H9 (cell line): ENCODE measurements at regions not wholly inside any gene's neighbourhood (a gene's known extent, or its start where the extent isn't known, plus 50 kb on each side); places are given as distances from the start of the nearest gene placed in this dataset.
A peak's percentile ranks its signal among the peaks of the same experiment; 100 is the strongest.

Experiments used
- DNase-seq: peaks from one replicate; pipeline ENCODE4 v3.0.0-alpha.2; 2017
- H2AFZ ChIP-seq: one replicate; pipeline ENCODE4 v1.6.1; 2013; ENCODE audit warnings: mild to moderate bottlenecking, low read length, control low read depth, moderate library complexity
- H2AK5ac ChIP-seq: 2 replicates; pipeline ENCODE4 v1.6.1; 2013; ENCODE audit warnings: low read length, control low read depth, mixed read lengths; ENCODE audit not compliant: insufficient read length
- H2BK120ac ChIP-seq: one replicate; pipeline ENCODE4 v1.6.1; 2013; ENCODE audit warnings: low read depth, mild to moderate bottlenecking, low read length, control low read depth, inconsistent platforms; ENCODE audit not compliant: poor library complexity, severe bottlenecking
- H2BK12ac ChIP-seq: 2 replicates; pipeline ENCODE4 v1.6.1; 2013; ENCODE audit warnings: low read length, control low read depth, mixed read lengths, low read depth; ENCODE audit not compliant: insufficient read length
- H2BK15ac ChIP-seq: 2 replicates; pipeline ENCODE4 v1.6.1; 2013; ENCODE audit warnings: low read depth, low read length, control low read depth
- H2BK20ac ChIP-seq: one replicate; pipeline ENCODE4 v1.6.1; 2013; ENCODE audit warnings: low read depth, mild to moderate bottlenecking, low read length, control low read depth, inconsistent platforms; ENCODE audit not compliant: poor library complexity, severe bottlenecking
- H2BK5ac ChIP-seq: 2 replicates; pipeline ENCODE4 v1.6.1; 2013; ENCODE audit warnings: low read length, control low read depth, mixed read lengths; ENCODE audit not compliant: insufficient read length
- H3K14ac ChIP-seq: 2 replicates; pipeline ENCODE4 v1.6.1; 2013; ENCODE audit warnings: low read length, control low read depth; ENCODE audit not compliant: insufficient read depth
- H3K18ac ChIP-seq: 2 replicates; pipeline ENCODE4 v1.6.1; 2013; ENCODE audit warnings: low read depth, mild to moderate bottlenecking, mixed read lengths, low read length, control low read depth; ENCODE audit not compliant: insufficient read length
- H3K23ac ChIP-seq: 2 replicates; pipeline ENCODE4 v1.6.1; 2013; ENCODE audit warnings: low read length, control low read depth, mixed read lengths, low read depth; ENCODE audit not compliant: insufficient read length
- H3K23me2 ChIP-seq: 2 replicates; pipeline ENCODE4 v1.6.1; 2013; ENCODE audit warnings: low read depth, mild to moderate bottlenecking, mixed read lengths, low read length, control low read depth; ENCODE audit not compliant: insufficient read length, poor library complexity, severe bottlenecking
- H3K27ac ChIP-seq: 2 replicates; pipeline ENCODE4 v1.5.1; 2013; ENCODE audit warnings: low read length, control low read depth, mixed read lengths, low read depth; ENCODE audit not compliant: insufficient read length
- H3K27me3 ChIP-seq: 2 replicates; pipeline ENCODE4 v1.6.1; 2013; ENCODE audit warnings: low read length, control low read depth, inconsistent platforms; ENCODE audit not compliant: insufficient read depth
- H3K4ac ChIP-seq: 2 replicates; pipeline ENCODE4 v1.6.1; 2013; ENCODE audit warnings: low read depth, mild to moderate bottlenecking, control low read depth, inconsistent platforms, low read length, moderate library complexity
- H3K4me1 ChIP-seq: 2 replicates; pipeline ENCODE4 v1.6.1; 2013; ENCODE audit warnings: low read length, control low read depth, inconsistent platforms; ENCODE audit not compliant: insufficient read depth
- H3K4me2 ChIP-seq: 2 replicates; pipeline ENCODE4 v1.6.1; 2013; ENCODE audit warnings: low read length, control low read depth, mixed read lengths; ENCODE audit not compliant: insufficient read length, insufficient read depth
- H3K56ac ChIP-seq: 2 replicates; pipeline ENCODE4 v1.6.1; 2013; ENCODE audit warnings: low read depth, mild to moderate bottlenecking, mixed read lengths, low read length, control low read depth; ENCODE audit not compliant: insufficient read length
- H3K79me1 ChIP-seq: 2 replicates; pipeline ENCODE4 v1.6.1; 2013; ENCODE audit warnings: low read depth, mild to moderate bottlenecking, moderate library complexity, low read length, control low read depth, inconsistent platforms; ENCODE audit not compliant: insufficient read depth, poor library complexity, severe bottlenecking
- H3K79me2 ChIP-seq: 2 replicates; pipeline ENCODE4 v1.6.1; 2013; ENCODE audit warnings: low read length, control low read depth, inconsistent platforms; ENCODE audit not compliant: insufficient read depth
- H3K9ac ChIP-seq: 2 replicates; pipeline ENCODE4 v1.6.1; 2013; ENCODE audit warnings: low read length, control low read depth, mixed read lengths; ENCODE audit not compliant: insufficient read length; ENCODE audit errors: extremely low read depth
- H3K9me3 ChIP-seq: one replicate; pipeline ENCODE4 v1.6.1; 2013; ENCODE audit warnings: low read depth, low read length, inconsistent platforms; ENCODE audit not compliant: control insufficient read depth
- H3T11ph ChIP-seq: one replicate; pipeline ENCODE4 v1.6.1; 2013; ENCODE audit warnings: mild to moderate bottlenecking, low read length, control low read depth, inconsistent platforms
- H4K20me1 ChIP-seq: one replicate; pipeline ENCODE4 v1.6.1; 2013; ENCODE audit not compliant: control insufficient read depth, insufficient read length, insufficient read depth
- H4K5ac ChIP-seq: 2 replicates; pipeline ENCODE4 v1.6.1; 2013; ENCODE audit warnings: low read depth, mild to moderate bottlenecking, mixed read lengths, low read length, control low read depth; ENCODE audit not compliant: insufficient read length
- H4K8ac ChIP-seq: replicated peaks from 2 replicates; pipeline ENCODE4 v1.6.1; 2013; ENCODE audit warnings: low read length, control low read depth, mixed read lengths, low read depth; ENCODE audit not compliant: insufficient read length
- H4K91ac ChIP-seq: 2 replicates; pipeline ENCODE4 v1.6.1; 2013; ENCODE audit warnings: low read depth, mild to moderate bottlenecking, moderate library complexity, mixed read lengths, low read length, control low read depth; ENCODE audit not compliant: insufficient read length
- H3K27ac Mint-ChIP-seq, 3 experiments: 2 replicates in 2 of 3; 3 replicates in 1 of 3; pipeline ENCODE4 v1.8.0; 2020 to 2021; ENCODE audit warnings: mixed read lengths in 3 of 3, mild to moderate bottlenecking in 1 of 3, moderate library complexity in 1 of 3
- H3K27me3 Mint-ChIP-seq: 2 replicates; pipeline ENCODE4 v1.8.0; 2021; ENCODE audit warnings: low read depth, mild to moderate bottlenecking, moderate library complexity, mixed read lengths
- H3K36me3 Mint-ChIP-seq, 3 experiments: 2 replicates in 2 of 3; 3 replicates in 1 of 3; pipeline ENCODE4 v1.8.0; 2020 to 2021; ENCODE audit warnings: low read depth in 3 of 3, mixed read lengths in 3 of 3; ENCODE audit not compliant: insufficient read depth in 1 of 3
- H3K4me1 Mint-ChIP-seq, 2 experiments: 2 replicates each; pipeline ENCODE4 v1.8.0; 2020; ENCODE audit warnings: mixed read lengths in 2 of 2
- H3K4me3 Mint-ChIP-seq, 2 experiments: 2 replicates in 1 of 2; 3 replicates in 1 of 2; pipeline ENCODE4 v1.8.0; 2020 to 2021; ENCODE audit warnings: mild to moderate bottlenecking in 2 of 2, mixed read lengths in 2 of 2, moderate library complexity in 1 of 2
- H3K9me3 Mint-ChIP-seq, 2 experiments: 2 replicates in 1 of 2; 3 replicates in 1 of 2; pipeline ENCODE4 v1.8.0; 2020; ENCODE audit warnings: mild to moderate bottlenecking in 2 of 2, mixed read lengths in 2 of 2, moderate library complexity in 1 of 2
- CTCF ChIP-seq: fragments of 200-600 bp; sonication (generic); conservative IDR thresholded peaks from 3 replicates; pipeline ENCODE4 v1.8.0; 2021; ENCODE audit warnings: antibody characterized with exemption, mild to moderate bottlenecking
- WGBS: extraction: QIAGEN DNeasy Blood & Tissue Kit; methylation state at CpG from one replicate; pipeline ENCODE4 v1.1.7; 2013; ENCODE audit warnings: missing lambda C conversion rate, low lambda C conversion rate, mixed read lengths; ENCODE audit not compliant: insufficient read length; ENCODE audit errors: extremely low coverage; 5-methylcytosine and 5-hydroxymethylcytosine counted together

- H3K9me3 ChIP-seq = no peaks in the 10 kb centered on the region
- H3K27ac Mint-ChIP-seq = no peak overlapping the region
- H3K4me1 ChIP-seq = no peaks in the 10 kb centered on the region
Measured at GRCh38 chr4:171629737-171630136, 183.5 kb upstream of the GALNTL6 start.

More at GRCh38 chr4:171629737-171630136, 183.5 kb upstream of the GALNTL6 start:
- H3K79me1 ChIP-seq = no peaks in the 10 kb centered on the region
- WGBS = no CpG with 5 or more reads among the region's 18 CpGs
- H3K9me3 Mint-ChIP-seq = peaks cover 4 to 10% of the 10 kb centered on the region in 2 experiments; a peak in 4 of 5 replicates
- H3K4ac ChIP-seq = no peak overlapping the region
- peak; percentile 83 for DNase-seq
- H3K18ac ChIP-seq = no peak overlapping the region
- no peak overlapping the region for H3K14ac ChIP-seq
- no peaks in the 10 kb centered on the region for H3K79me2 ChIP-seq
- no peak overlapping the region for H4K8ac ChIP-seq
- no peak overlapping the region for H2BK12ac ChIP-seq
- no peak overlapping the region for H2BK120ac ChIP-seq
- no peak overlapping the region for H3K9ac ChIP-seq
- H2AK5ac ChIP-seq = no peak overlapping the region
- H4K91ac ChIP-seq = no peak overlapping the region
- H2AFZ ChIP-seq = no peak overlapping the region
- H2BK20ac ChIP-seq = no peak overlapping the region
- no peak overlapping the region for H3K27ac ChIP-seq
- H2BK15ac ChIP-seq = no peak overlapping the region
- peak; percentile 48; the same call in 2 of the 3 replicates for TF ChIP-seq CTCF
- H4K5ac ChIP-seq = no peak overlapping the region
- no peaks in the 10 kb centered on the region for H3K4me1 Mint-ChIP-seq
- H4K20me1 ChIP-seq = no peaks in the 10 kb centered on the region
- no peak overlapping the region for H3K4me3 Mint-ChIP-seq
- H3K23me2 ChIP-seq = no peaks in the 10 kb centered on the region
- H3K4me2 ChIP-seq = no peak overlapping the region
- H3T11ph ChIP-seq = no peak overlapping the region
- no peaks in the 10 kb centered on the region for H3K27me3 ChIP-seq
- no peak overlapping the region for H3K23ac ChIP-seq
- H3K27me3 Mint-ChIP-seq = no peaks in the 10 kb centered on the region
- peaks cover 0 to 4% (median 0%) of the 10 kb centered on the region in 3 experiments; a peak in 4 of 7 replicates for H3K36me3 Mint-ChIP-seq
- H3K56ac ChIP-seq = no peak overlapping the region
- no peak overlapping the region for H2BK5ac ChIP-seq
